SU-DHL-6 (cell line): ENCODE measurements at regions not wholly inside any gene's neighbourhood (a gene's known extent, or its start where the extent isn't known, plus 50 kb on each side); places are given as distances from the start of the nearest gene placed in this dataset.

Experiments
- CTCF ChIP-seq: fragments of 200-600 bp; sonication (generic); IDR thresholded peaks from one replicate; pipeline ENCODE4 v1.5.1; 2017; ENCODE audit warnings: antibody characterized with exemption, mild to moderate bottlenecking, low read length, moderate library complexity; ENCODE audit not compliant: insufficient read depth, poor library complexity, severe bottlenecking
- EZH2phosphoT487 ChIP-seq: fragments of 200-600 bp; sonication (generic), shearing (Covaris generic); conservative IDR thresholded peaks from 2 replicates; pipeline ENCODE4 v1.6.1; 2018; ENCODE audit warnings: mild to moderate bottlenecking, antibody characterized with exemption, low read length, moderate library complexity, mixed read lengths

GRCh38 chrX:16018291-16018690, 105.1 kb upstream of the GRPR start:
- TF ChIP-seq CTCF (no peak), EZH2phosphoT487 (no peak)
